ENCODE measurements at regions not wholly inside any gene's neighbourhood (a gene's known extent, or its start where the extent isn't known, plus 50 kb on each side); places are given as distances from the start of the nearest gene placed in this dataset.

GRCh38 chr3:150255413-150255812, 152.7 kb upstream of the TSC22D2 start:
- CTCF ChIA-PET = no interaction called here
- Mint-ChIP-seq H3K4me3 (ENCODE audit: unreplicated experiment) (no peak overlapping the region), H3K27me3 (ENCODE audit: insufficient read depth, unreplicated experiment) (no peaks in the 10 kb centered on the region), H3K27ac (ENCODE audit: unreplicated experiment) (no peak overlapping the region), H3K9me3 (ENCODE audit: unreplicated experiment) (peaks cover 11% of the 10 kb centered on the region), H3K4me1 (ENCODE audit: low read depth, unreplicated experiment) (peaks cover 13% of the 10 kb centered on the region), H3K36me3 (ENCODE audit: insufficient read depth, unreplicated experiment) (no peaks in the 10 kb centered on the region)
- POLR2A ChIA-PET = no interaction called here
- intact Hi-C loops (cut with micrococcal nuclease; ENCODE audit: unreplicated experiment) = loop anchor here (2.0 kb wide), 1 partner anchor 13 kb away; no protein-coding TSS in a partner anchor
- no TSS peak for BruUV-seq (replicated peaks)
- H3K4me3 ChIP-seq (ENCODE audit: low read depth, low read length) = no peak overlapping the region
- H3K36me3 ChIP-seq (ENCODE audit: control insufficient read depth, insufficient read depth, low read length) = no peaks in the 10 kb centered on the region; the same call in 1 of the 2 replicates
- no peak for DNase-seq
- TF ChIP-seq CTCF (IDR thresholded peaks at IDR 0.05; ENCODE audit: insufficient read depth in 1 of 2, low read depth in 1 of 2, low read length in 1 of 2, severe bottlenecking in 1 of 2, unreplicated experiment in 1 of 2) = no peak
- no peaks in the 10 kb centered on the region for H3K27me3 ChIP-seq (replicated peaks; ENCODE audit: control insufficient read depth, insufficient read depth, low read length)
- peaks cover 34% of the 10 kb centered on the region for H3K4me1 ChIP-seq
- H3K9me3 ChIP-seq = no peaks in the 10 kb centered on the region

GRCh38 chr3:150254309-150254708, 153.8 kb upstream of the TSC22D2 start:
- no peaks in the 10 kb centered on the region for H3K36me3 Mint-ChIP-seq (ENCODE audit: insufficient read depth, unreplicated experiment)
- Histone ChIP-seq H3K4me1 (peaks cover 40% of the 10 kb centered on the region), H3K4me3 (ENCODE audit: low read depth, low read length) (no peak overlapping the region), H3K9me3 (no peaks in the 10 kb centered on the region), H3K27me3 (replicated peaks; ENCODE audit: control insufficient read depth, insufficient read depth, low read length) (no peaks in the 10 kb centered on the region), H3K36me3 (ENCODE audit: control insufficient read depth, insufficient read depth, low read length) (no peaks in the 10 kb centered on the region; the same call in 1 of the 2 replicates)
- CTCF ChIA-PET = no interaction called here
- TF ChIP-seq CTCF (IDR thresholded peaks at IDR 0.05; ENCODE audit: insufficient read depth in 1 of 2, low read depth in 1 of 2, low read length in 1 of 2, severe bottlenecking in 1 of 2, unreplicated experiment in 1 of 2) = no peak
- POLR2A ChIA-PET = no interaction called here
- no peak for DNase-seq
- BruUV-seq (replicated peaks) = no TSS peak
- intact Hi-C loops (cut with micrococcal nuclease; ENCODE audit: unreplicated experiment) = loop anchor here (2.0 kb wide), 1 partner anchor 14 kb away; no protein-coding TSS in a partner anchor
- H3K27me3 Mint-ChIP-seq (ENCODE audit: insufficient read depth, unreplicated experiment) = no peaks in the 10 kb centered on the region
- H3K4me3 Mint-ChIP-seq (ENCODE audit: unreplicated experiment) = no peak overlapping the region
- peaks cover 11% of the 10 kb centered on the region for H3K9me3 Mint-ChIP-seq (ENCODE audit: unreplicated experiment)
- peaks cover 13% of the 10 kb centered on the region for H3K4me1 Mint-ChIP-seq (ENCODE audit: low read depth, unreplicated experiment)
- no peak overlapping the region for H3K27ac Mint-ChIP-seq (ENCODE audit: unreplicated experiment)

- no peak for TF ChIP-seq CTCF (IDR thresholded peaks at IDR 0.05; ENCODE audit: insufficient read depth in 1 of 2, low read depth in 1 of 2, low read length in 1 of 2, severe bottlenecking in 1 of 2, unreplicated experiment in 1 of 2)
- Histone ChIP-seq H3K36me3 (ENCODE audit: control insufficient read depth, insufficient read depth, low read length) (no peaks in the 10 kb centered on the region; the same call in 1 of the 2 replicates), H3K27me3 (replicated peaks; ENCODE audit: control insufficient read depth, insufficient read depth, low read length) (no peaks in the 10 kb centered on the region), H3K9me3 (no peaks in the 10 kb centered on the region), H3K4me1 (peaks cover 47% of the 10 kb centered on the region), H3K4me3 (ENCODE audit: low read depth, low read length) (no peak overlapping the region)
- ChIA-PET POLR2A (no interaction called here), CTCF (no interaction called here)
- DNase-seq = no peak
- intact Hi-C loops (cut with micrococcal nuclease; ENCODE audit: unreplicated experiment) = loop anchor here (2.0 kb wide), 1 partner anchor 15 kb away; no protein-coding TSS in a partner anchor
- peaks cover 16% of the 10 kb centered on the region for H3K4me1 Mint-ChIP-seq (ENCODE audit: low read depth, unreplicated experiment)
- H3K27me3 Mint-ChIP-seq (ENCODE audit: insufficient read depth, unreplicated experiment) = no peaks in the 10 kb centered on the region
- BruUV-seq (replicated peaks) = no TSS peak
- H3K9me3 Mint-ChIP-seq (ENCODE audit: unreplicated experiment) = peaks cover 11% of the 10 kb centered on the region
- no peak overlapping the region for H3K27ac Mint-ChIP-seq (ENCODE audit: unreplicated experiment)
- H3K4me3 Mint-ChIP-seq (ENCODE audit: unreplicated experiment) = no peak overlapping the region
- no peaks in the 10 kb centered on the region for H3K36me3 Mint-ChIP-seq (ENCODE audit: insufficient read depth, unreplicated experiment)
Measured at GRCh38 chr3:150253622-150254021, 154.5 kb upstream of the TSC22D2 start.
